CD14-positive monocyte (primary cell): ENCODE measurements at regions not wholly inside any gene's neighbourhood (a gene's known extent, or its start where the extent isn't known, plus 50 kb on each side); places are given as distances from the start of the nearest gene placed in this dataset.

Experiments
- DNase-seq, 3 donors: peaks; one replicate each; pipeline ENCODE4 v3.0.0-alpha.2; 2011 to 2022
- H2AFZ ChIP-seq: 2 replicates; pipeline ENCODE4 v1.6.0; 2012; ENCODE audit warnings: mild to moderate bottlenecking, low read depth, low read length, inconsistent platforms; ENCODE audit not compliant: insufficient read depth, poor library complexity, severe bottlenecking
- H3K27ac ChIP-seq, 2 donors: 1 replicate in 1 of 2; 2 replicates in 1 of 2; pipeline ENCODE4 v1.5.1; 2012 to 2013; ENCODE audit warnings: low read length in 2 of 2, control low read depth in 1 of 2, inconsistent platforms in 1 of 2, low read depth in 1 of 2, mild to moderate bottlenecking in 1 of 2
- H3K27me3 ChIP-seq, 2 donors: one replicate each; pipeline versions ENCODE4 v1.6.0 to v1.6.1; 2011 to 2013; ENCODE audit warnings: low read length in 2 of 2; ENCODE audit not compliant: control insufficient read depth in 2 of 2, insufficient read depth in 2 of 2
- H3K36me3 ChIP-seq, 2 donors: replicated peaks in 1 of 2; 1 replicate in 1 of 2; 2 replicates in 1 of 2; pipeline versions ENCODE4 v1.5.1 to v1.6.1; 2012 to 2013; ENCODE audit warnings: low read length in 2 of 2, control low read depth in 1 of 2, inconsistent platforms in 1 of 2, mild to moderate bottlenecking in 1 of 2; ENCODE audit not compliant: insufficient read depth in 2 of 2, control insufficient read depth in 1 of 2
- H3K4me1 ChIP-seq, 2 donors: 1 replicate in 1 of 2; 2 replicates in 1 of 2; pipeline versions ENCODE4 v1.5.1 to v1.6.1; 2012 to 2013; ENCODE audit warnings: low read length in 2 of 2, control low read depth in 1 of 2, inconsistent platforms in 1 of 2, mild to moderate bottlenecking in 1 of 2, moderate library complexity in 1 of 2; ENCODE audit not compliant: insufficient read depth in 2 of 2, control insufficient read depth in 1 of 2
- H3K4me2 ChIP-seq: replicated peaks from 2 replicates; pipeline ENCODE3; 2012; ENCODE audit warnings: low read length, moderate library complexity, mild to moderate bottlenecking; ENCODE audit not compliant: poor library complexity, severe bottlenecking; ENCODE audit errors: extremely low read depth
- H3K4me3 ChIP-seq, 3 experiments: fragments of 200-600 bp in 1 of 3; sonication (generic) in 1 of 3; replicated peaks in 1 of 3; 1 replicate in 2 of 3; 2 replicates in 1 of 3; pipeline ENCODE4 v1.5.1; 2011 to 2013; ENCODE audit warnings: low read length in 3 of 3, mild to moderate bottlenecking in 3 of 3, control low read depth in 2 of 3, low read depth in 2 of 3, inconsistent platforms in 1 of 3, moderate library complexity in 1 of 3
- H3K79me2 ChIP-seq: 2 replicates; pipeline ENCODE4 v1.6.0; 2012; ENCODE audit warnings: mild to moderate bottlenecking, control low read depth, inconsistent platforms, low read length, moderate library complexity; ENCODE audit not compliant: insufficient read depth
- H3K9ac ChIP-seq: 2 replicates; pipeline ENCODE4 v1.6.0; 2017; ENCODE audit warnings: low read length, mild to moderate bottlenecking; ENCODE audit not compliant: insufficient read depth, poor library complexity, severe bottlenecking
- H3K9me3 ChIP-seq, 2 donors: replicated peaks in 1 of 2; 1 replicate in 1 of 2; 2 replicates in 1 of 2; pipeline versions ENCODE4 v1.5.1 to v1.6.1; 2012 to 2013; ENCODE audit warnings: low read length in 2 of 2, control low read depth in 1 of 2; ENCODE audit not compliant: control insufficient read depth in 1 of 2, insufficient read depth in 1 of 2
- H4K20me1 ChIP-seq: 2 replicates; pipeline ENCODE4 v1.6.0; 2012; ENCODE audit warnings: mild to moderate bottlenecking, low read length, control low read depth, moderate library complexity; ENCODE audit not compliant: insufficient read depth
- H3K27ac Mint-ChIP-seq, 7 donors: one replicate each; pipeline ENCODE4 v1.8.0; 2020; ENCODE audit warnings: mild to moderate bottlenecking in 7 of 7, mixed read lengths in 7 of 7, moderate library complexity in 6 of 7, inconsistent platforms in 2 of 7
- H3K27me3 Mint-ChIP-seq, 3 donors: one replicate each; pipeline ENCODE4 v1.8.0; 2021 to 2022; ENCODE audit warnings: low read depth in 3 of 3, mild to moderate bottlenecking in 3 of 3, mixed read lengths in 3 of 3, moderate library complexity in 3 of 3, inconsistent platforms in 1 of 3
- H3K36me3 Mint-ChIP-seq, 2 donors: one replicate each; pipeline ENCODE4 v1.8.0; 2020; ENCODE audit warnings: mixed read lengths in 2 of 2, inconsistent platforms in 1 of 2, mild to moderate bottlenecking in 1 of 2
- H3K4me1 Mint-ChIP-seq: one replicate; pipeline ENCODE4 v1.8.0; 2020; ENCODE audit warnings: mild to moderate bottlenecking, mixed read lengths
- H3K4me3 Mint-ChIP-seq, 2 donors: one replicate each; pipeline ENCODE4 v1.8.0; 2020; ENCODE audit warnings: mild to moderate bottlenecking in 2 of 2, mixed read lengths in 2 of 2, moderate library complexity in 1 of 2
- H3K9me3 Mint-ChIP-seq, 7 donors: one replicate each; pipeline ENCODE4 v1.8.0; 2020 to 2022; ENCODE audit warnings: mixed read lengths in 7 of 7, mild to moderate bottlenecking in 6 of 7, moderate library complexity in 6 of 7, inconsistent platforms in 2 of 7
- WGBS: methylation state at CpG from one replicate; pipeline ENCODE4 v1.1.5; 2013; ENCODE audit warnings: missing lambda C conversion rate; ENCODE audit not compliant: insufficient coverage; 5-methylcytosine and 5-hydroxymethylcytosine counted together
- intact Hi-C, 2 donors: fragments of 100-400 bp; cut with micrococcal nuclease; formaldehyde crosslinking; loops; one replicate each; pipeline versions ENCODE4 v1.15.0 to v1.15.1; 2023
- TF ChIP-seq, protein P1 (sequence below): fragments of 200-600 bp; IDR thresholded peaks from one replicate; pipeline ENCODE4 v1.8.0; 2022; ENCODE audit warnings: antibody characterized with exemption, mild to moderate bottlenecking

DNA sequence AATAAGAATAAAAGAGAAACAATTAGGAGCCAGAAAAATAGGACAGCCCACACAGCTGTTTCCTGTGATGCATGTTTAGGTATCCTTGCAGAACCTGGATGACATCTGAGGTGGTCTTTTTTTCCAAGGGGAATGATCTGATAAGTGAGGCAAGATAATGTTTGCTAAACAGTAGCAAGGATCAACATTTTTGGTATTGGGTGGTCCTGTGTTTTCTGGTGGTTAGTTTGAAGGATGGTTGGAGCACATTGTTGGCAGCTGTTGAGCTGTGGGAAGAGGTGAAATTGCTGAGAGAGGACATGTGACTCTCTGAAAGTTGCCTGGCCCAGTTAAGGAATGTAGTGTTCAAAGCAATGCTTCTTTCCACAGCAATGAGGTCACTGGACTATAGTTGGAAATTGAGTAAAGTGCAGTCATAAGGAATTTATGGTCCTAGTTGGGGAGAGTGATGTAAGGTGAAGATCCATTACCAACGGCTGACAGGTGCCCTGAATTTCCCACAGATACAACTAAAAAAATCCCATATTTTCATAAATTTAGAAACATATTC lies 270.2 kb upstream of the IMPG1 start:
- H4K20me1 ChIP-seq, result no peaks in the 10 kb centered on the region
- no peaks in the 10 kb centered on the region for H3K36me3 ChIP-seq
- no CpG with 5 or more reads among the region's 1 CpG for WGBS
- no peak overlapping the region for H3K27ac Mint-ChIP-seq
- H3K27me3 Mint-ChIP-seq, result no peaks in the 10 kb centered on the region
- H3K4me3 ChIP-seq, result no peak overlapping the region
- peaks cover 11 to 12% of the 10 kb centered on the region in 2 donors for H3K9me3 ChIP-seq
- H3K4me1 ChIP-seq, result no peaks in the 10 kb centered on the region
- H3K4me3 Mint-ChIP-seq, result no peak overlapping the region
- no peaks in the 10 kb centered on the region for H3K27me3 ChIP-seq
- H3K4me2 ChIP-seq, result no peak overlapping the region
- no peak overlapping the region for H3K27ac ChIP-seq
- no peaks in the 10 kb centered on the region for H3K4me1 Mint-ChIP-seq
- intact Hi-C loops, result no loop called here
- H3K9me3 Mint-ChIP-seq, result peaks cover 4 to 12% (median 8%) of the 10 kb centered on the region in 7 donors
- no peak overlapping the region for H2AFZ ChIP-seq
- TF ChIP-seq, protein P1, sequence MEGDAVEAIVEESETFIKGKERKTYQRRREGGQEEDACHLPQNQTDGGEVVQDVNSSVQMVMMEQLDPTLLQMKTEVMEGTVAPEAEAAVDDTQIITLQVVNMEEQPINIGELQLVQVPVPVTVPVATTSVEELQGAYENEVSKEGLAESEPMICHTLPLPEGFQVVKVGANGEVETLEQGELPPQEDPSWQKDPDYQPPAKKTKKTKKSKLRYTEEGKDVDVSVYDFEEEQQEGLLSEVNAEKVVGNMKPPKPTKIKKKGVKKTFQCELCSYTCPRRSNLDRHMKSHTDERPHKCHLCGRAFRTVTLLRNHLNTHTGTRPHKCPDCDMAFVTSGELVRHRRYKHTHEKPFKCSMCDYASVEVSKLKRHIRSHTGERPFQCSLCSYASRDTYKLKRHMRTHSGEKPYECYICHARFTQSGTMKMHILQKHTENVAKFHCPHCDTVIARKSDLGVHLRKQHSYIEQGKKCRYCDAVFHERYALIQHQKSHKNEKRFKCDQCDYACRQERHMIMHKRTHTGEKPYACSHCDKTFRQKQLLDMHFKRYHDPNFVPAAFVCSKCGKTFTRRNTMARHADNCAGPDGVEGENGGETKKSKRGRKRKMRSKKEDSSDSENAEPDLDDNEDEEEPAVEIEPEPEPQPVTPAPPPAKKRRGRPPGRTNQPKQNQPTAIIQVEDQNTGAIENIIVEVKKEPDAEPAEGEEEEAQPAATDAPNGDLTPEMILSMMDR, result no peak
- no peaks in the 10 kb centered on the region for H3K79me2 ChIP-seq
- no peaks in the 10 kb centered on the region for H3K36me3 Mint-ChIP-seq
- no peak overlapping the region for H3K9ac ChIP-seq
- DNase-seq, result no peak

DNA sequence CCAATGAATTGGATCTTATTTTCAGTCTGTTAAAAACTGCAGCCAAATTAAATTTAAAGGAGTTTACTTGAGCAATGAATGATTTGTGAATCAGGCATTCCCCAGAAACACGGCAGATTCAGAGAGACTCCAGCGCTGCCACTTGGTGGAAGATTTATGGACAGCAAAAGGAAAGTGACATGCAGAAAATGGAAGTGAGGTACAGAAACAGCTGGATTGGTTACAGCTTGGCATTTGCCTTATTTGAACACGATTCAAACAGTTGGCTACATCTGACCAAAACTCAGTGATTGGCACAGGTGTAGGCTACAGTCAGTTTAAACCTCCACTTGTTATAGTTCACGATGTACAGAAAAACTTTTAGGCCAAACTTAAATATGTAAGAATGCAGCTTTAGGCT lies 257.6 kb upstream of the IMPG1 start:
- Mint-ChIP-seq H3K27ac (no peak overlapping the region), H3K4me1 (no peaks in the 10 kb centered on the region), H3K9me3 (peaks cover 2 to 12% (median 7%) of the 10 kb centered on the region in 7 donors), H3K27me3 (no peaks in the 10 kb centered on the region), H3K36me3 (no peaks in the 10 kb centered on the region), H3K4me3 (no peak overlapping the region)
- WGBS, result 79% methylated on average over 2 of the region's 4 CpGs
- TF ChIP-seq, protein P1, result no peak
- no peak overlapping the region for H3K27ac ChIP-seq
- H3K79me2 ChIP-seq, result no peaks in the 10 kb centered on the region
- H3K4me3 ChIP-seq, result no peak overlapping the region
- peaks cover 0 to 7% of the 10 kb centered on the region in 2 donors for H3K9me3 ChIP-seq
- no peak for DNase-seq
- no peak overlapping the region for H3K4me2 ChIP-seq
- H3K9ac ChIP-seq, result no peak overlapping the region
- intact Hi-C loops, result no loop called here
- H4K20me1 ChIP-seq, result no peaks in the 10 kb centered on the region
- no peaks in the 10 kb centered on the region for H3K36me3 ChIP-seq
- no peaks in the 10 kb centered on the region for H3K4me1 ChIP-seq
- no peaks in the 10 kb centered on the region for H3K27me3 ChIP-seq
- no peak overlapping the region for H2AFZ ChIP-seq
